ENCODE measurements at regions not wholly inside any gene's neighbourhood (a gene's known extent, or its start where the extent isn't known, plus 50 kb on each side); places are given as distances from the start of the nearest gene placed in this dataset.

DNA sequence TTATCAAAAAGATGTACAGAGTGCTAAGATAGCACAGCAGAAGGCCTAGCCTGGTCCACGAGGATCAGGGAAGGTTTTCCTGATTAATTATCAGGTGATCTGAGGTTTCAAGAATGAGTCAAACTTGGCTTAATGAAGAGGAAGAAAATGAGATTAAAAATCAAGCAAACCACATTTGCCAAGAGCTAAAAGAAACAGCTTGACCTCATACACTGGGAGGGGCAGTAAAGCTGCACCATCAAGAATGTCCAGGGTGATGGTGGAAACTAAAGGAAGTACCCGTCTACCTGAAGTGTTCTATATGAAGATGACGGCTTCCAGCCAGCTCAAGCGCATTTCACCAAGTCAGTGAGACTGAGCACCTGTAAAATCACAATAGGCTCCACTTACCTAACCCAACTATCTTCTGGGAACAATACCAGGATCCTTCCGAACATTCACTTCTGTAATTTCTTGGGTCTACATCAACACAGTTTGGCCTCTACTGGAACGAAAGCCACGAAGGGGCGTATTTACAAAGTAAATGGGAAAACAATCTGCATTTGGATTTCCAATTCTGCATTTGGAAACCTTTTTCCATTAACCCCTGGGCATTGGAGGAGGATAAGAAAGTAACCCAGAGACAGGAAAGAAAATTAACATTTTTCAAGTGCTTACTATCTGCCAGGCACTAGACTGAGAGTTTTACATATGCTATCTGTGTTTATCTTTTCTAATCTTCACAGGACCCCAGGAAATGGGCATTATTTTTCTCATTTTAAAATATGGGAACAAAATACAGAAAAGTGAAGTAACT lies 114.0 kb upstream of the DCLK2 start:
- CTCF ChIA-PET = interaction anchor here (0.6 kb wide), 1 partner anchor 895 kb away, joined by 4 read pairs; no protein-coding TSS in a partner anchor
- no peaks in the 10 kb centered on the region for H3K9me3 Mint-ChIP-seq (ENCODE audit: low read depth, unreplicated experiment)
- TF ChIP-seq CTCF (IDR thresholded peaks at IDR 0.05; ENCODE audit: unreplicated experiment) = no peak
- no peak overlapping the region for H3K4me3 Mint-ChIP-seq (ENCODE audit: low read depth, unreplicated experiment)
- DNase-seq = no peak
- H3K27me3 Mint-ChIP-seq (ENCODE audit: unreplicated experiment) = no peaks in the 10 kb centered on the region
- intact Hi-C loops (cut with micrococcal nuclease; ENCODE audit: unreplicated experiment) = loop anchor here (5.0 kb wide), 1 partner anchor 52 kb away; no protein-coding TSS in a partner anchor
- H3K27ac Mint-ChIP-seq (ENCODE audit: unreplicated experiment) = no peak overlapping the region
- H3K4me1 Mint-ChIP-seq (ENCODE audit: low read depth, unreplicated experiment) = peaks cover 16% of the 10 kb centered on the region
- H3K36me3 Mint-ChIP-seq (ENCODE audit: insufficient read depth, unreplicated experiment) = no peaks in the 10 kb centered on the region
- BruUV-seq (replicated peaks) = no TSS peak

DNA sequence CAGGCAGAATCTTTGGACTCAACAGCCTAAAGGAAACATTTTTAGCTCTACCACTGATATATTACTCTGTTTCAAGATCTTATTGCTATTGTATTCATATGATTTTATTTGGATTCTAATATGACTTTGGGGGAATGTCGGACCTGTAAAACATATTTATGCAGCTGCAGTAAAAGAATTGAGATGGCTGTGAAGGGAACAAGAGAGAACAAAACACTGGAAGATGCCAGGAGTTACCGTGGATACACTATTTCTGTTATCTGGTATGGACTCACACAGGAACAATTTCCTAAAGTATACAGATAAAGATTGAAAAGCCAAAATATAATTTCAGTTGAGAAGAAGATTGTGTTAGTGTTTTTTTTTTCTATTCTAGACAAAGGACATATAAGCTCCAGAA lies 113.0 kb upstream of the DCLK2 start:
- BruUV-seq (replicated peaks) = no TSS peak
- no peak for DNase-seq
- no peaks in the 10 kb centered on the region for H3K9me3 Mint-ChIP-seq (ENCODE audit: low read depth, unreplicated experiment)
- no peak overlapping the region for H3K27ac Mint-ChIP-seq (ENCODE audit: unreplicated experiment)
- intact Hi-C loops (cut with micrococcal nuclease; ENCODE audit: unreplicated experiment) = no loop called here
- no peaks in the 10 kb centered on the region for H3K27me3 Mint-ChIP-seq (ENCODE audit: unreplicated experiment)
- CTCF ChIA-PET = interaction anchor here (0.6 kb wide), 2 partner anchors 112 to 894 kb away, joined by 4 read pairs; no protein-coding TSS in a partner anchor
- no peak overlapping the region for H3K4me3 Mint-ChIP-seq (ENCODE audit: low read depth, unreplicated experiment)
- TF ChIP-seq CTCF (IDR thresholded peaks at IDR 0.05; ENCODE audit: unreplicated experiment) = no peak
- no peaks in the 10 kb centered on the region for H3K36me3 Mint-ChIP-seq (ENCODE audit: insufficient read depth, unreplicated experiment)
- peaks cover 16% of the 10 kb centered on the region for H3K4me1 Mint-ChIP-seq (ENCODE audit: low read depth, unreplicated experiment)

DNA sequence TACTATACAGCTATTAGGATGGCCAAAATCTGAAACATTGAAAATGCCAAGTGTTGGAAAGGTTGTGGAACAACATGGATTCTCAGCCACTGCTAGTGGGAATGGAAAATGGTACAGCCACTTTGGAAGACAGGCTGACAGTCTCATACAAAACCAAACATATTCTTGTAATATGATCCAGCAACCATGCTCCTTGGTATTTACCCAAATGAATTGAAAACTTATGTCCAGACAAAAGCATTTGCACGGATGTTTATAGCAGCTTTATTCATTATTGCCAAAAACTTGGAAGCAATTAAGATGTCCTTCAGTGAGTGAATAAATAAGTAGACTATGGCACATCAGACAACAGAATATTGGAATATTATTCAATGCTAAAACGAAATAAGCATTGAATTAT lies 105.8 kb upstream of the DCLK2 start:
- intact Hi-C loops (cut with micrococcal nuclease; ENCODE audit: unreplicated experiment) = no loop called here
- no peak for TF ChIP-seq CTCF (IDR thresholded peaks at IDR 0.05; ENCODE audit: unreplicated experiment)
- Mint-ChIP-seq H3K27me3 (ENCODE audit: unreplicated experiment) (no peaks in the 10 kb centered on the region), H3K9me3 (ENCODE audit: low read depth, unreplicated experiment) (no peaks in the 10 kb centered on the region), H3K27ac (ENCODE audit: unreplicated experiment) (no peak overlapping the region), H3K4me1 (ENCODE audit: low read depth, unreplicated experiment) (no peaks in the 10 kb centered on the region), H3K36me3 (ENCODE audit: insufficient read depth, unreplicated experiment) (no peaks in the 10 kb centered on the region), H3K4me3 (ENCODE audit: low read depth, unreplicated experiment) (no peak overlapping the region)
- CTCF ChIA-PET = no interaction called here
- no peak for DNase-seq
- BruUV-seq (replicated peaks) = no TSS peak

- BruUV-seq (replicated peaks) = no TSS peak
- Mint-ChIP-seq H3K36me3 (ENCODE audit: insufficient read depth, unreplicated experiment) (no peaks in the 10 kb centered on the region), H3K4me1 (ENCODE audit: low read depth, unreplicated experiment) (no peaks in the 10 kb centered on the region), H3K4me3 (ENCODE audit: low read depth, unreplicated experiment) (no peak overlapping the region), H3K27me3 (ENCODE audit: unreplicated experiment) (no peaks in the 10 kb centered on the region), H3K27ac (ENCODE audit: unreplicated experiment) (no peak overlapping the region), H3K9me3 (ENCODE audit: low read depth, unreplicated experiment) (no peaks in the 10 kb centered on the region)
- intact Hi-C loops (cut with micrococcal nuclease; ENCODE audit: unreplicated experiment) = no loop called here
- DNase-seq = no peak
- CTCF ChIA-PET = no interaction called here
- TF ChIP-seq CTCF (IDR thresholded peaks at IDR 0.05; ENCODE audit: unreplicated experiment) = no peak
Observed at GRCh38 chr4:149973181-149973580, 105.1 kb upstream of the DCLK2 start.

Measured in Calu3 (cell line).